Glomerular endothelial cell (primary cell): ENCODE measurements at regions not wholly inside any gene's neighbourhood (a gene's known extent, or its start where the extent isn't known, plus 50 kb on each side); places are given as distances from the start of the nearest gene placed in this dataset.

Source experiments
- DNase-seq: peaks from one replicate; pipeline ENCODE4 v3.0.0-alpha.2; 2011; ENCODE audit warnings: low read depth, low spot score; ENCODE audit errors: extremely low read depth

DNA sequence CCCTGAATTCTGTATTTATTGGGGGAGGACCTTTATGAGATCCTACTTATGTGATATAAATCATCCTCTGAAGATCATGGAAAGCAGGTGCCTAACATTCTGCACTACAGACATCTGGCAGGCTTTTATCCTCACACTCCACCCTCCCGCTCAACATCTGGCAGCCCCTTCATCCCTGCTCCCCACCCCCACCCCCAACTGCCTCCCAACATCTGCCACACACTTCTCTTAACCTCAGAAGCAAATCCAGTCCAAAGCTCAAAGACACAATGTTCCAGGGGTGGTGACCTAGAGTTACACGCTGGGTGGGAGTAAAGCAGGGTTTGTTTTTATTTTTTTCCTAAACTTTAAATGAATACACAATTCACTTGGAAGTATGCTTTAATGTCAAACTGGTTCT lies 184.5 kb upstream of the ATP11B start:
- DNase-seq, result no peak

GRCh38 chr3:182609575-182610156 lies 183.6 kb upstream of the ATP11B start:
- no peak for DNase-seq

- DNase-seq, result no peak
Measured at GRCh38 chr3:182612332-182612731, 181.0 kb upstream of the ATP11B start.

- DNase-seq, result no peak
Measured at GRCh38 chr3:182617500-182617899, 175.8 kb upstream of the ATP11B start.

GRCh38 chr3:182618085-182618732 lies 175.1 kb upstream of the ATP11B start:
- no peak for DNase-seq

- DNase-seq, result no peak
Measured at GRCh38 chr3:182618981-182619591, 174.2 kb upstream of the ATP11B start.

- no peak for DNase-seq
Measured at GRCh38 chr3:182620723-182621434, 172.4 kb upstream of the ATP11B start.

GRCh38 chr3:182621435-182622240 lies 171.7 kb upstream of the ATP11B start:
- DNase-seq, result no peak

GRCh38 chr3:182622241-182622545 lies 171.1 kb upstream of the ATP11B start:
- no peak for DNase-seq

GRCh38 chr3:182626484-182627467 lies 166.5 kb upstream of the ATP11B start:
- DNase-seq, result no peak

GRCh38 chr3:182628531-182628930 lies 164.8 kb upstream of the ATP11B start:
- no peak for DNase-seq

- no peak for DNase-seq
Measured at GRCh38 chr3:182629521-182629920, 163.8 kb upstream of the ATP11B start.

DNA sequence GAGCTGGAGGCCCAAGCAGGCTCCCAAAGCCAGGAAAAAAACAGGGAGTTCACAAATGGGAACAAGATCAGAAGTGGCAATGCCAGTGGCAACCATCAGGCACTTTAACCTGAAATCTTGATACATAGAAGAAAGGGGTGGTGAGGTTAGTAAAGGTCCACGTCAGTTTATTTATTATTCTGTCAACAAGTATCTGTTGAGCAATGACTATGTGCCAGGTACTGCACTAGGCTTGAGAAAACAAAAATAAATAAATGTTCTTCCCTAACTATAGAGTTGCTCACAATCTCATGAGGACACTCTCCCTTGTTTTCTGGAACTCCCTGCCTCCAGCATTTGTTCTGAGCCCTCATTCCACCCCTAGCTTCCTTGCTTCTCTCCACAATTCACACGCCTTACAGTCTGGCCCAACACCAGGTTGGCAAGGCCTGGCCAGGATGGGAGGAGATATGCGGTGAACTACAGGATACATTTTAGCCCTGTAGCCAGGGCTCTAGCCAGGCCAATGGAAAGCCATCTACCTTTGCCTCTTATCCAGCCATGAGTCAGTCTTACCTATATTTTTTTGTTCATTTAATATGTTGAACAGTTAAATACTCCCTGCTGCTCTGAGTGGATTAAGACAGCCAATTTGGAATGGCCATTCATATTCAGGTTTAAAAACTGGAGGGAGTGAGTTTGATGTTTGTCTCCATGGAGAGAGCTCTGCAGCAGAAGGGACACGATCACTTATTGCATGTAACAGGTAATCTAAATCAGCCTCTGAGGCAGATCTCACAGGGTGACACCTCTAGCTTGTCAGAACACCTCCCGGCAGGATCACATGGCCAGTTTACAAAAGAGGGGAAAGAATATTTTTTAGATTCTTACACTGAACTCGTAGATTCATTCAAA lies 161.9 kb upstream of the ATP11B start:
- no peak for DNase-seq

DNA sequence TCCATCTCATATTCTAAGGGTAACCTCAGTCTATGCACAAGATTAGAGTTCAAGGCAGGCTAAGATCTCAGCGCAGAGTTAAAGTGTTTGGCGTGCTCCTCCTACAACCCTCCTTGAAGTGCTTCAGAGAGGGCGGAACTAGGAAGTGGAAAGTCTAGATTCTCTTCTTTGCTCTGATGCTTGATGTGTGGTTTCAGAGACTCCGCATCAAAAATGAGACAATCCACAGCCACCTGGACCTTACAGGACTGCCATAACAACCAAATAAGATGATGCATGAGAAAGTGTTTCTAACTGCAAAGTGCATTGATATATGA lies 161.3 kb upstream of the ATP11B start:
- no peak for DNase-seq

DNA sequence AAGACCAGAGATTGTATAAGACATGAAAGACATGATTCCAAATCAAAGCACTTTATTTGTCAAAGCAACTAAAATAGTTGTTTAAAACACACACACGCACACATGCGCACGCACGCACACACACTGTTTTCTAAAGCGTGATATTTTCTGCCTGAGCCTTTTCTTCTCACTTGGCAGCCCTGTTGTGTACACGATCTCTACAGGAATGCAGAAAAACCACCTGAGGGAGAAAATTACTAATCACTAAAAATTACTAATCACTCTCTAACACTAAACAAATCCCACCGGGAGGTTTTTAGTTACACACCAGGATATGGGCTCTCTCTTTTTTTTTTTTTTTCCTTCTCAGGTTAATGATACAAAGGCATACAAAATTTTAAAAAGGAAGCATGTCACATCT lies 160.1 kb upstream of the ATP11B start:
- no peak for DNase-seq

DNA sequence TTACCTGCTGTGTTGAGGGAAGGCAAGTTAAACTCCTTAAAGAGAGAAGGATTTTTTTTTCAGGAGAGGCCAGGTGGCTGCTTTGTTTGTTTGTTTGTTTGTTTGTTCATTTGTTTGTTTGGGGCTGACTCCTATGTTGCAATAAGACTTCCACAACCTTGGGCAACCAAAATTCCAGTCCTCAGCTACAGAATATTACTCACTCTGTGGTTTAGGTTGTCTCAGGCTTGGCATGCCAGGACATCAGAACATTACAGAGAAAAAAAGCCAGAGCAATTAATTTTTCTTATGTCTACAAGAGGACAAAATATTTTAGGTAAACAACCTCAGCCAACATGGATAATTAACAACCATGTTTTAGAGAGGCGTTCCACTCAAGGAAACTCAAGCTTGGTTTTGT lies 156.7 kb upstream of the ATP11B start:
- no peak for DNase-seq

GRCh38 chr3:182637350-182638110 lies 155.8 kb upstream of the ATP11B start:
- no peak for DNase-seq

GRCh38 chr3:182644013-182644412 lies 149.3 kb upstream of the ATP11B start:
- DNase-seq, result no peak
